Lung (tissue), 11 donors: ENCODE measurements at regions not wholly inside any gene's neighbourhood (a gene's known extent, or its start where the extent isn't known, plus 50 kb on each side); places are given as distances from the start of the nearest gene placed in this dataset.
"Not testable (repeated sequence)": the region's sequence is repeated elsewhere in the genome, so short reads cannot be mapped to it uniquely, and the experiment has no call there.

Experiments
- ATAC-seq: fragments of 200-7000 bp; cut with Tn5 transposase; one replicate; pipeline ENCODE4 v1.9.1; 2020; ENCODE audit warnings: moderate number of reproducible peaks; ENCODE audit not compliant: insufficient read depth, low FRiP score
- DNase-seq, 3 donors: peaks; one replicate each; pipeline ENCODE4 v3.0.0-alpha.2; 2013 to 2017
- H3K27ac ChIP-seq, 2 donors: one replicate each; pipeline ENCODE4 v1.5.1; 2013; ENCODE audit warnings: mild to moderate bottlenecking in 2 of 2, moderate library complexity in 2 of 2, control low read depth in 1 of 2, inconsistent platforms in 1 of 2, low read depth in 1 of 2, low read length in 1 of 2
- H3K27me3 ChIP-seq, 3 donors: one replicate each; pipeline ENCODE4 v1.5.1; 2013; ENCODE audit warnings: low read length in 2 of 3; ENCODE audit not compliant: control insufficient read depth in 3 of 3, insufficient read depth in 3 of 3
- H3K36me3 ChIP-seq, 4 donors: one replicate each; pipeline ENCODE4 v1.5.1; 2013; ENCODE audit warnings: low read length in 4 of 4, mild to moderate bottlenecking in 1 of 4, moderate library complexity in 1 of 4; ENCODE audit not compliant: control insufficient read depth in 4 of 4, insufficient read depth in 4 of 4
- H3K4me1 ChIP-seq, 5 donors: one replicate each; pipeline ENCODE4 v1.5.1; 2013; ENCODE audit warnings: low read length in 5 of 5, mild to moderate bottlenecking in 2 of 5, moderate library complexity in 1 of 5; ENCODE audit not compliant: control insufficient read depth in 5 of 5, insufficient read depth in 5 of 5
- H3K4me3 ChIP-seq: one replicate; pipeline ENCODE4 v1.5.1; 2013; ENCODE audit warnings: mild to moderate bottlenecking, control low read depth, moderate library complexity
- H3K9ac ChIP-seq, 2 donors: one replicate each; pipeline ENCODE4 v1.5.1; 2013; ENCODE audit warnings: low read length in 2 of 2, control low read depth in 1 of 2; ENCODE audit not compliant: insufficient read depth in 1 of 2
- H3K9me3 ChIP-seq, 4 donors: one replicate each; pipeline ENCODE4 v1.5.1; 2013; ENCODE audit warnings: low read length in 3 of 4, mild to moderate bottlenecking in 1 of 4, moderate library complexity in 1 of 4; ENCODE audit not compliant: control insufficient read depth in 4 of 4, insufficient read depth in 3 of 4
- WGBS, 2 donors: extraction: QIAGEN DNeasy Blood & Tissue Kit; methylation state at CpG; one replicate each; pipeline ENCODE4 v1.1.7; 2013; 5-methylcytosine and 5-hydroxymethylcytosine counted together
- TF ChIP-seq, protein P1 (sequence below): IDR thresholded peaks from 2 replicates; pipeline ENCODE4 v1.5.1; 2012; ENCODE audit warnings: mild to moderate bottlenecking; ENCODE audit errors: control extremely low read depth, extremely low read depth
- donor health status: control.
- donor health status: control.
- donor health status: Bipolar disorder and iron deficiency.
- donor health status: healthy.
- donor health status: DM: yes; HTN: yes; CAD: no.

DNA sequence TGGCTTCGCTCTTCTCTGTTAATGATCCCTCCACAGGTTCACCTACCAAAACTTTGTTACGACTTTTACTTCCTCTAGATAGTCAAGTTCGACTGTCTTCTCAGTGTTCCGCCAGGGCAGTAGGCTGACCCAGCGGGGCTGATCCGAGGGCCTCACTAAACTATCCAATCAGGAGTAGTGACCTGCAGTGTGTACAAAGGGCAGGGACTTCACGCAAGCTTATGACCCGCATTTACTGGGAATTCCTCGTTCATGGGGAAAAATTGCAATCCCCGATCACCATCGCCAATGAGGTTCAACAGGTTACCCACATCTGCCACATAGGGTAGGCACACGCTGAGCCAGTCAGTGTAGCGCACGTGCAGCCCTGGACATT, 771.4 kb upstream of the DEFB115 start:
- Histone ChIP-seq H3K27me3 (no peaks in the 10 kb centered on the region), H3K4me3 (no peak overlapping the region), H3K36me3 (no peaks in the 10 kb centered on the region), H3K27ac (no peak overlapping the region), H3K9ac (no peak overlapping the region), H3K4me1 (no peaks in the 10 kb centered on the region), H3K9me3 (peaks cover 0 to 52% (median 3%) of the 10 kb centered on the region in 4 donors)
- TF ChIP-seq, protein P1, sequence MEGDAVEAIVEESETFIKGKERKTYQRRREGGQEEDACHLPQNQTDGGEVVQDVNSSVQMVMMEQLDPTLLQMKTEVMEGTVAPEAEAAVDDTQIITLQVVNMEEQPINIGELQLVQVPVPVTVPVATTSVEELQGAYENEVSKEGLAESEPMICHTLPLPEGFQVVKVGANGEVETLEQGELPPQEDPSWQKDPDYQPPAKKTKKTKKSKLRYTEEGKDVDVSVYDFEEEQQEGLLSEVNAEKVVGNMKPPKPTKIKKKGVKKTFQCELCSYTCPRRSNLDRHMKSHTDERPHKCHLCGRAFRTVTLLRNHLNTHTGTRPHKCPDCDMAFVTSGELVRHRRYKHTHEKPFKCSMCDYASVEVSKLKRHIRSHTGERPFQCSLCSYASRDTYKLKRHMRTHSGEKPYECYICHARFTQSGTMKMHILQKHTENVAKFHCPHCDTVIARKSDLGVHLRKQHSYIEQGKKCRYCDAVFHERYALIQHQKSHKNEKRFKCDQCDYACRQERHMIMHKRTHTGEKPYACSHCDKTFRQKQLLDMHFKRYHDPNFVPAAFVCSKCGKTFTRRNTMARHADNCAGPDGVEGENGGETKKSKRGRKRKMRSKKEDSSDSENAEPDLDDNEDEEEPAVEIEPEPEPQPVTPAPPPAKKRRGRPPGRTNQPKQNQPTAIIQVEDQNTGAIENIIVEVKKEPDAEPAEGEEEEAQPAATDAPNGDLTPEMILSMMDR, result no peak
- DNase-seq, result no peak
- 93 to 94% methylated on average over 13 to 14 of the region's 14 CpGs for WGBS, 2 donors
- ATAC-seq, result no peak

DNA sequence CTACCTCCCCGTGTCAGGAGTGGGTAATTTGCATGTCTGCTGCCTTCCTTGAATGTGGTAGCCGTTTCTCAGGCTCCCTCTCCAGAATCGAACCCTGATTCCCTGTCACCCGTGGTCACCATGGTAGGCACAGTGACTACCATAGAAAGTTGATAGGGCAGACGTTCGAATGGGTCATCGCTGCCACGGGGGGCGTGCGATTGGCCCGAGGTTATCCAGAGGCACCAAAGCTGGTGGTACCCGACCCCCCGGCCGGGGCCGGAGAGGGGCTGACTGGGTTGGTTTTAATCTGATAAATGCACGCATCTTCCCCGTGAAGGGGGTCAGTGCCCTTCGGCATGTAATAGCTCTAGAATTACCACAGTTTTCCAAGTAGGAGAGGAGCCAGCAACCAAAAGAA, 770.0 kb upstream of the DEFB115 start:
- H3K9me3 ChIP-seq, result peaks cover 0 to 54% (median 1%) of the 10 kb centered on the region in 4 donors
- DNase-seq, H3K27ac ChIP-seq, ATAC-seq, H3K4me3 ChIP-seq, H3K4me1 ChIP-seq, H3K27me3 ChIP-seq, H3K9ac ChIP-seq, H3K36me3 ChIP-seq: not testable (repeated sequence)
- 91 to 92% methylated on average over 18 of the region's 18 CpGs for WGBS, 2 donors

DNA sequence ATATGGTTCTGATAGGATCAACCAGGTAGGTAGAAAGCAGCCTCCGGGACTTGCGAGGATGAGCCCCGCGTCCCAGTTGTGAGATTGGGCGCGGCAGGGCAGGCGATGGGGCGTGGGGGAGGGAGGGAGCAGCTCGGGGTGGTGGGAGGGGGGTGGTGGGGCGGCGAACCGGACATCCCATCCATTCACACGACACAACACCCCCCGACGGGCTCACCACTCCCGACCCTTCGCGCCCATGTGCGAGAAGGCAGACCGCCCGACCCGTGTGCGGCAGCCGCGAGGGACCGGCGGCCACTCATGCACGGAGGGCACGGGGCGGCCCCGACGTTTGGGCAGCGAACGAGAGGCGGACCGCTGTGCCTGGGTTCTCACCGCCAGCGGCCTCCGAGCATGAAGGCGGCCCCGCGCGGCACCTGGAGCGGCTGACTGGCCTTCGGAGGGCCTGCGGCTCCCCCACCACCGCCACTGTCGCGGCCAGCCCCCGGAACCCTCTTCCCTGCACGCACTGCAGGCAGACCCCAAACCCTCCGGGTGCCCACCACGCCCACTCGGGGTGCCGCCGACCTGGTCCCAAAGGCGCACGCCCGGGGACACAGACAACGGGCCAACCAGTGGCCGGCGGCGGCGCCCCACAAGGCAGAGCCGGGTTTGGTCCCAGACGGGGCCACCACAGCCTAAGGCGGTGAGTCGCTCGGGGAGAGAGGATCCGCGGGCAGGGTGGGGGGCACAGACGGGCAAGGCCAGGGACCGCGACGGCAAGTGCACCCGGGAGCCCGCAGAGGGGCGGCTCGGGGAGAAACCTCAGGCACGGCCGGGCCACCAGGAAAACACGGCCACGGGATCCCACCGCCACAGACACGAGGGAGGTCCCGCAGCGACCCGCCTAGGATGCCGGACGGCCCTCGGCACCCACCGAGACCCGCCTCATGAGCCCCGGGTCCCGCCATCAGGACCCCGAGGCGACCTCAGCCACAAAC, 769.2 kb upstream of the DEFB115 start:
- Histone ChIP-seq H3K9ac (no peak overlapping the region), H3K36me3 (no peaks in the 10 kb centered on the region), H3K4me1 (no peaks in the 10 kb centered on the region), H3K27me3 (no peaks in the 10 kb centered on the region), H3K4me3 (no peak overlapping the region), H3K27ac (no peak overlapping the region), H3K9me3 (peaks cover 0 to 54% (median 1%) of the 10 kb centered on the region in 4 donors)
- DNase-seq, result no peak
- ATAC-seq, result no peak
- WGBS, 2 donors, result 32 to 56% methylated on average over 77 to 97 of the region's 97 CpGs
- TF ChIP-seq, protein P1, result no peak

DNA sequence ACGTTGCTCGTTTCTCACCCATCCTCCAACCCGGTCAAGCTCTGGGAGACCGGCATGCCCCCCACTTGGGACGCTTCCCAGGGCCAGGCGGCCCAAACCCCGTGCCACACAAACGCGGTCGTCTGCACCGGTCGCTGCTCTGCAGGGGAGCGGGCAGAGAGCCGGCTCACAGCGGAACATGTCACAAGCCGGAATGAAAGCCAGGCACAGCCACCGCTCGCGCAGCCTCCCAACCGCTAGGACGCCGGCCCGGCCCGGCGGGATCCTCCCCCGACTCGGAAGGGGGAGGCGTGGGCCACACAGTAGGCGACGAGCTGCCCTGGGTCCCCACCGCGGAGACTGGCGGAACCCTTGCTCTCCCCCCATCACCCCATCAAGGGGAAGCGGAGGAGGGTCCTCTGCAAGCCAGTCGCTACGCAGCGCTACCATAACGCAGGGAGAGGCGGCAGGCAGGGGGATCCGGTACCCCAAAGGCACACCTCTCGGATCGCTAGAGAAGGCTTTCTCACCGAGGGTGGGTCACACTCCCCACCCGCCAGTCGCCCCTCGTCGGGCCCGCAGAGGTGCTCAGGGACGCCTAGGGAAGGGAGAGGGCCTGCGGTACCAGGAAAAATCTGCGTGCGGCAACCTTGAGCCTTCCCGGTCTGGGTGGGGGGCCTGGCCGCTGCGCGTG, 768.4 kb upstream of the DEFB115 start:
- H3K4me3 ChIP-seq, result no peak overlapping the region
- H3K27me3 ChIP-seq, result no peaks in the 10 kb centered on the region
- DNase-seq (no peak), ATAC-seq (no peak)
- no peak overlapping the region for H3K27ac ChIP-seq
- no peaks in the 10 kb centered on the region for H3K36me3 ChIP-seq
- no peak overlapping the region for H3K9ac ChIP-seq
- H3K9me3 ChIP-seq, result peaks cover 0 to 51% (median 1%) of the 10 kb centered on the region in 4 donors
- no peaks in the 10 kb centered on the region for H3K4me1 ChIP-seq
- TF ChIP-seq, protein P1, result no peak
- WGBS, 2 donors, result 12 to 47% methylated on average over 53 to 56 of the region's 56 CpGs
